ENCODE measurements at regions not wholly inside any gene's neighbourhood (a gene's known extent, or its start where the extent isn't known, plus 50 kb on each side); places are given as distances from the start of the nearest gene placed in this dataset.

DNA sequence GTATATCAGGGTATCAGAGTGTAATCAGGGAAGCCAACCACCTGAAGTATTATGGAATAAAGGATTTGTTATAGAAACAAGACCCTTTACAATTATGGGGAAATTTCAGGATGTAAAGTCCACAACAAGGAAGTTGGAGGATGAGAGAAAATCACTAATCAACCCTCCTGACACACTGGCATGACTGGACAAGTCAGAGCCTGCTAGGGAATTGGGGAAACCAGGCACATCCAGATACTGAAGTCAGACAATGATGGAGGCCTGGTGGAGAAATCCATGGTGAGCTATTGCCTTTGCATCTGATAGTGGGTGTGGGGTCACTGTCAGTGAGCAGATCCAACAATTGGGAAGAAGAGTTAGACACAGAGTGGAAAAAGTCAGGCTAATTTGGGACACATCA, 158.8 kb upstream of the FBXO11 start:
- H3K4me1 Mint-ChIP-seq: no peaks in the 10 kb centered on the region
- no peak overlapping the region for H3K4me3 ChIP-seq
- ATAC-seq (no peak), DNase-seq (ENCODE audit: low spot score) (no peak)
- H3F3A ChIP-seq (replicated peaks; ENCODE audit: low read depth): no peaks in the 10 kb centered on the region
- H3K9me2 ChIP-seq (ENCODE audit: insufficient read depth): peaks cover 20% of the 10 kb centered on the region
- no peaks in the 10 kb centered on the region for H4K20me1 ChIP-seq (replicated peaks; ENCODE audit: insufficient read depth)
- H3K79me2 ChIP-seq (replicated peaks; ENCODE audit: insufficient read depth): no peaks in the 10 kb centered on the region
- no peaks in the 10 kb centered on the region for H3K4me1 ChIP-seq (ENCODE audit: insufficient read depth)
- no peak overlapping the region for H3K27ac Mint-ChIP-seq
- TF ChIP-seq EZH2phosphoT487 (IDR thresholded peaks at IDR 0.05; ENCODE audit: unreplicated experiment) (no peak), STAT1 (IDR thresholded peaks at IDR 0.05; ENCODE audit: unreplicated experiment) (no peak), NANOG (IDR thresholded peaks at IDR 0.05; ENCODE audit: borderline replicate concordance) (no peak), POLR2AphosphoS5 (IDR thresholded peaks at IDR 0.05; ENCODE audit: low read depth) (no peak), ZNF331 (CRISPR knock-in tag; IDR thresholded peaks at IDR 0.05; ENCODE audit: low read depth) (no peak), EZH2 (IDR thresholded peaks at IDR 0.05; ENCODE audit: low read depth, unreplicated experiment) (no peak), ZNF114 (CRISPR knock-in tag; IDR thresholded peaks at IDR 0.05) (no peak), JUNB (IDR thresholded peaks at IDR 0.05; ENCODE audit: unreplicated experiment) (no peak), CREB1 (CRISPR knock-in tag; IDR thresholded peaks at IDR 0.05; ENCODE audit: low read depth) (no peak)
- TF ChIP-seq, protein P1, sequence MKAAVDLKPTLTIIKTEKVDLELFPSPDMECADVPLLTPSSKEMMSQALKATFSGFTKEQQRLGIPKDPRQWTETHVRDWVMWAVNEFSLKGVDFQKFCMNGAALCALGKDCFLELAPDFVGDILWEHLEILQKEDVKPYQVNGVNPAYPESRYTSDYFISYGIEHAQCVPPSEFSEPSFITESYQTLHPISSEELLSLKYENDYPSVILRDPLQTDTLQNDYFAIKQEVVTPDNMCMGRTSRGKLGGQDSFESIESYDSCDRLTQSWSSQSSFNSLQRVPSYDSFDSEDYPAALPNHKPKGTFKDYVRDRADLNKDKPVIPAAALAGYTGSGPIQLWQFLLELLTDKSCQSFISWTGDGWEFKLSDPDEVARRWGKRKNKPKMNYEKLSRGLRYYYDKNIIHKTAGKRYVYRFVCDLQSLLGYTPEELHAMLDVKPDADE (IDR thresholded peaks at IDR 0.05): no peak
- TF ChIP-seq, protein P2, sequence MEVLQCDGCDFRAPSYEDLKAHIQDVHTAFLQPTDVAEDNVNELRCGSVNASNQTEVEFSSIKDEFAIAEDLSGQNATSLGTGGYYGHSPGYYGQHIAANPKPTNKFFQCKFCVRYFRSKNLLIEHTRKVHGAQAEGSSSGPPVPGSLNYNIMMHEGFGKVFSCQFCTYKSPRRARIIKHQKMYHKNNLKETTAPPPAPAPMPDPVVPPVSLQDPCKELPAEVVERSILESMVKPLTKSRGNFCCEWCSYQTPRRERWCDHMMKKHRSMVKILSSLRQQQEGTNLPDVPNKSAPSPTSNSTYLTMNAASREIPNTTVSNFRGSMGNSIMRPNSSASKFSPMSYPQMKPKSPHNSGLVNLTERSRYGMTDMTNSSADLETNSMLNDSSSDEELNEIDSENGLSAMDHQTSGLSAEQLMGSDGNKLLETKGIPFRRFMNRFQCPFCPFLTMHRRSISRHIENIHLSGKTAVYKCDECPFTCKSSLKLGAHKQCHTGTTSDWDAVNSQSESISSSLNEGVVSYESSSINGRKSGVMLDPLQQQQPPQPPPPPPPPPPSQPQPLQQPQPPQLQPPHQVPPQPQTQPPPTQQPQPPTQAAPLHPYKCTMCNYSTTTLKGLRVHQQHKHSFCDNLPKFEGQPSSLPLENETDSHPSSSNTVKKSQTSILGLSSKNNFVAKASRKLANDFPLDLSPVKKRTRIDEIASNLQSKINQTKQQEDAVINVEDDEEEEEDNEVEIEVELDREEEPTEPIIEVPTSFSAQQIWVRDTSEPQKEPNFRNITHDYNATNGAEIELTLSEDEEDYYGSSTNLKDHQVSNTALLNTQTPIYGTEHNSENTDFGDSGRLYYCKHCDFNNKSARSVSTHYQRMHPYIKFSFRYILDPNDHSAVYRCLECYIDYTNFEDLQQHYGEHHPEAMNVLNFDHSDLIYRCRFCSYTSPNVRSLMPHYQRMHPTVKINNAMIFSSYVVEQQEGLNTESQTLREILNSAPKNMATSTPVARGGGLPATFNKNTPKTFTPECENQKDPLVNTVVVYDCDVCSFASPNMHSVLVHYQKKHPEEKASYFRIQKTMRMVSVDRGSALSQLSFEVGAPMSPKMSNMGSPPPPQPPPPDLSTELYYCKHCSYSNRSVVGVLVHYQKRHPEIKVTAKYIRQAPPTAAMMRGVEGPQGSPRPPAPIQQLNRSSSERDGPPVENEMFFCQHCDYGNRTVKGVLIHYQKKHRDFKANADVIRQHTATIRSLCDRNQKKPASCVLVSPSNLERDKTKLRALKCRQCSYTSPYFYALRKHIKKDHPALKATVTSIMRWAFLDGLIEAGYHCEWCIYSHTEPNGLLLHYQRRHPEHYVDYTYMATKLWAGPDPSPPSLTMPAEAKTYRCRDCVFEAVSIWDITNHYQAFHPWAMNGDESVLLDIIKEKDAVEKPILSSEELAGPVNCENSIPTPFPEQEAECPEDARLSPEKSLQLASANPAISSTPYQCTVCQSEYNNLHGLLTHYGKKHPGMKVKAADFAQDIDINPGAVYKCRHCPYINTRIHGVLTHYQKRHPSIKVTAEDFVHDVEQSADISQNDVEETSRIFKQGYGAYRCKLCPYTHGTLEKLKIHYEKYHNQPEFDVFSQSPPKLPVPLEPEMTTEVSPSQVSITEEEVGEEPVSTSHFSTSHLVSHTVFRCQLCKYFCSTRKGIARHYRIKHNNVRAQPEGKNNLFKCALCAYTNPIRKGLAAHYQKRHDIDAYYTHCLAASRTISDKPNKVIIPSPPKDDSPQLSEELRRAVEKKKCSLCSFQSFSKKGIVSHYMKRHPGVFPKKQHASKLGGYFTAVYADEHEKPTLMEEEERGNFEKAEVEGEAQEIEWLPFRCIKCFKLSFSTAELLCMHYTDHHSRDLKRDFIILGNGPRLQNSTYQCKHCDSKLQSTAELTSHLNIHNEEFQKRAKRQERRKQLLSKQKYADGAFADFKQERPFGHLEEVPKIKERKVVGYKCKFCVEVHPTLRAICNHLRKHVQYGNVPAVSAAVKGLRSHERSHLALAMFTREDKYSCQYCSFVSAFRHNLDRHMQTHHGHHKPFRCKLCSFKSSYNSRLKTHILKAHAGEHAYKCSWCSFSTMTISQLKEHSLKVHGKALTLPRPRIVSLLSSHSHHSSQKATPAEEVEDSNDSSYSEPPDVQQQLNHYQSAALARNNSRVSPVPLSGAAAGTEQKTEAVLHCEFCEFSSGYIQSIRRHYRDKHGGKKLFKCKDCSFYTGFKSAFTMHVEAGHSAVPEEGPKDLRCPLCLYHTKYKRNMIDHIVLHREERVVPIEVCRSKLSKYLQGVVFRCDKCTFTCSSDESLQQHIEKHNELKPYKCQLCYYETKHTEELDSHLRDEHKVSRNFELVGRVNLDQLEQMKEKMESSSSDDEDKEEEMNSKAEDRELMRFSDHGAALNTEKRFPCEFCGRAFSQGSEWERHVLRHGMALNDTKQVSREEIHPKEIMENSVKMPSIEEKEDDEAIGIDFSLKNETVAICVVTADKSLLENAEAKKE (CRISPR knock-in tag; IDR thresholded peaks at IDR 0.05): no peak
- TF ChIP-seq, protein P3, sequence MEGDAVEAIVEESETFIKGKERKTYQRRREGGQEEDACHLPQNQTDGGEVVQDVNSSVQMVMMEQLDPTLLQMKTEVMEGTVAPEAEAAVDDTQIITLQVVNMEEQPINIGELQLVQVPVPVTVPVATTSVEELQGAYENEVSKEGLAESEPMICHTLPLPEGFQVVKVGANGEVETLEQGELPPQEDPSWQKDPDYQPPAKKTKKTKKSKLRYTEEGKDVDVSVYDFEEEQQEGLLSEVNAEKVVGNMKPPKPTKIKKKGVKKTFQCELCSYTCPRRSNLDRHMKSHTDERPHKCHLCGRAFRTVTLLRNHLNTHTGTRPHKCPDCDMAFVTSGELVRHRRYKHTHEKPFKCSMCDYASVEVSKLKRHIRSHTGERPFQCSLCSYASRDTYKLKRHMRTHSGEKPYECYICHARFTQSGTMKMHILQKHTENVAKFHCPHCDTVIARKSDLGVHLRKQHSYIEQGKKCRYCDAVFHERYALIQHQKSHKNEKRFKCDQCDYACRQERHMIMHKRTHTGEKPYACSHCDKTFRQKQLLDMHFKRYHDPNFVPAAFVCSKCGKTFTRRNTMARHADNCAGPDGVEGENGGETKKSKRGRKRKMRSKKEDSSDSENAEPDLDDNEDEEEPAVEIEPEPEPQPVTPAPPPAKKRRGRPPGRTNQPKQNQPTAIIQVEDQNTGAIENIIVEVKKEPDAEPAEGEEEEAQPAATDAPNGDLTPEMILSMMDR (conservative IDR thresholded peaks at IDR 0.05; ENCODE audit: low read depth in 2 of 2): no peak
- no peaks in the 10 kb centered on the region for H3K27me3 ChIP-seq (ENCODE audit: insufficient read depth)
- no peaks in the 10 kb centered on the region for H3K36me3 ChIP-seq (ENCODE audit: insufficient read depth)
- H3K27me3 Mint-ChIP-seq (ENCODE audit: insufficient read depth, low read depth, poor library complexity): no peaks in the 10 kb centered on the region
- H2AFZ ChIP-seq: no peak overlapping the region
- H3K36me3 Mint-ChIP-seq (ENCODE audit: low read depth): peaks cover 5% of the 10 kb centered on the region; the same call in 2 of the 3 replicates
- H3K4me3 Mint-ChIP-seq: no peak overlapping the region
- no peak overlapping the region for H3K27ac ChIP-seq (ENCODE audit: low read depth)
- no peak overlapping the region for H3K4me2 ChIP-seq
- no peaks in the 10 kb centered on the region for H3K9me3 Mint-ChIP-seq

Data from GM23338 (cell line).